G401 (cell line): ENCODE measurements at regions not wholly inside any gene's neighbourhood (a gene's known extent, or its start where the extent isn't known, plus 50 kb on each side); places are given as distances from the start of the nearest gene placed in this dataset.

Experiments
- DNase-seq: peaks from one replicate; pipeline ENCODE4 v3.0.0-alpha.2; 2015; ENCODE audit warnings: low spot score
- in situ Hi-C: cut with HindIII; loops from 2 replicates; pipeline ENCODE4 v1.10.0; 2016; ENCODE audit warnings: low sequenced_read_pairs, mixed read lengths

- no peak for DNase-seq
- in situ Hi-C loops, result no loop called here
Observed at GRCh38 chr10:128716181-128716580, 590.0 kb upstream of the MKI67 start.

GRCh38 chr10:128721963-128722445 is 595.8 kb upstream of the MKI67 start:
- in situ Hi-C loops, result no loop called here
- DNase-seq, result no peak

GRCh38 chr10:128722947-128723346 is 596.7 kb upstream of the MKI67 start:
- in situ Hi-C loops, result no loop called here
- no peak for DNase-seq

GRCh38 chr10:128723631-128724205 is 597.5 kb upstream of the MKI67 start:
- in situ Hi-C loops, result no loop called here
- DNase-seq, result no peak

- DNase-seq, result no peak
- in situ Hi-C loops, result no loop called here
Observed at GRCh38 chr10:128725531-128725930, 599.3 kb upstream of the MKI67 start.

GRCh38 chr10:128727114-128727513 is 600.9 kb upstream of the MKI67 start:
- in situ Hi-C loops, result no loop called here
- no peak for DNase-seq

- in situ Hi-C loops, result no loop called here
- DNase-seq, result no peak
Observed at GRCh38 chr10:128729910-128730420, 603.7 kb upstream of the MKI67 start.

GRCh38 chr10:128730922-128731321 is 604.7 kb upstream of the MKI67 start:
- DNase-seq, result no peak
- in situ Hi-C loops, result no loop called here

GRCh38 chr10:128734161-128734560 is 607.9 kb upstream of the MKI67 start:
- in situ Hi-C loops, result no loop called here
- DNase-seq, result no peak

GRCh38 chr10:128734734-128735133 is 608.5 kb upstream of the MKI67 start:
- DNase-seq, result no peak
- in situ Hi-C loops, result no loop called here

GRCh38 chr10:128735996-128736395 is 609.8 kb upstream of the MKI67 start:
- no peak for DNase-seq
- in situ Hi-C loops, result no loop called here

GRCh38 chr10:128738386-128738915 is 612.2 kb upstream of the MKI67 start:
- in situ Hi-C loops, result no loop called here
- no peak for DNase-seq

- in situ Hi-C loops, result no loop called here
- DNase-seq, result no peak
Observed at GRCh38 chr10:128739930-128740329, 613.7 kb upstream of the MKI67 start.

GRCh38 chr10:128741180-128741579 is 615.0 kb upstream of the MKI67 start:
- DNase-seq, result no peak
- in situ Hi-C loops, result no loop called here

- no peak for DNase-seq
- in situ Hi-C loops, result no loop called here
Observed at GRCh38 chr10:128741680-128742079, 615.5 kb upstream of the MKI67 start.

- DNase-seq, result no peak
- in situ Hi-C loops, result no loop called here
Observed at GRCh38 chr10:128744092-128744491, 617.9 kb upstream of the MKI67 start.

- DNase-seq, result no peak
- in situ Hi-C loops, result no loop called here
Observed at GRCh38 chr10:128744811-128745305, 618.6 kb upstream of the MKI67 start.

- in situ Hi-C loops, result no loop called here
- no peak for DNase-seq
Observed at GRCh38 chr10:128747582-128748346, 621.5 kb upstream of the MKI67 start.

GRCh38 chr10:128751284-128751683 is 625.1 kb upstream of the MKI67 start:
- peak; percentile 33 for DNase-seq
- in situ Hi-C loops, result no loop called here

GRCh38 chr10:128751851-128752250 is 625.6 kb upstream of the MKI67 start:
- in situ Hi-C loops, result no loop called here
- no peak for DNase-seq
